ENCODE measurements at regions not wholly inside any gene's neighbourhood (a gene's known extent, or its start where the extent isn't known, plus 50 kb on each side); places are given as distances from the start of the nearest gene placed in this dataset.

DNA sequence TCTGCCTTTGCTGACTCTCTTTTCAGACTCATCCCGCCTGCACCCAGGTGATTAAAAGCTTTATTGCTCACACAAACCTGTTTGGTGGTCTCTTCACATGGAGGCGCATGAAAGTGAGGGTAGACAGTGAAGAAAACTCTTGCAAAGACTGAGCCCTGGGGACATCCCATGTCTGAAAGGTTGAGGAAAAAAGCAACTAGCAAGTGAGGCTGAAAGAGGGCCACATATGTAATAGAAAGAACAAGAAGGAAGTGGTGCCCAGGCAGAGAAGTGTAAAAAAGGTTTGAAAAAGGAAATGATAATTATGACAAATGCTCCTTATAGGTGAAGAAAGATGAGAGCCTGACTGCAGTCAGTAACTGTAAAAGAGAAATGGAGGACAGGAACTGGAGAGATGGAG lies 115.9 kb upstream of the NEK7 start:
- Histone ChIP-seq H3K9me3 (no peaks in the 10 kb centered on the region), H3K4me3 (no peak overlapping the region), H3K4me1 (no peaks in the 10 kb centered on the region), H3K27ac (no peak overlapping the region), H3K36me3 (no peaks in the 10 kb centered on the region), H3K27me3 (no peaks in the 10 kb centered on the region), H3K9ac (ENCODE audit: low read depth in 2 of 2, low read length in 2 of 2) (no peak overlapping the region)
- TF ChIP-seq, protein P1, sequence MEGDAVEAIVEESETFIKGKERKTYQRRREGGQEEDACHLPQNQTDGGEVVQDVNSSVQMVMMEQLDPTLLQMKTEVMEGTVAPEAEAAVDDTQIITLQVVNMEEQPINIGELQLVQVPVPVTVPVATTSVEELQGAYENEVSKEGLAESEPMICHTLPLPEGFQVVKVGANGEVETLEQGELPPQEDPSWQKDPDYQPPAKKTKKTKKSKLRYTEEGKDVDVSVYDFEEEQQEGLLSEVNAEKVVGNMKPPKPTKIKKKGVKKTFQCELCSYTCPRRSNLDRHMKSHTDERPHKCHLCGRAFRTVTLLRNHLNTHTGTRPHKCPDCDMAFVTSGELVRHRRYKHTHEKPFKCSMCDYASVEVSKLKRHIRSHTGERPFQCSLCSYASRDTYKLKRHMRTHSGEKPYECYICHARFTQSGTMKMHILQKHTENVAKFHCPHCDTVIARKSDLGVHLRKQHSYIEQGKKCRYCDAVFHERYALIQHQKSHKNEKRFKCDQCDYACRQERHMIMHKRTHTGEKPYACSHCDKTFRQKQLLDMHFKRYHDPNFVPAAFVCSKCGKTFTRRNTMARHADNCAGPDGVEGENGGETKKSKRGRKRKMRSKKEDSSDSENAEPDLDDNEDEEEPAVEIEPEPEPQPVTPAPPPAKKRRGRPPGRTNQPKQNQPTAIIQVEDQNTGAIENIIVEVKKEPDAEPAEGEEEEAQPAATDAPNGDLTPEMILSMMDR (IDR thresholded peaks at IDR 0.05): no peak
- intact Hi-C loops (cut with DNase I): no loop called here
- no peak for DNase-seq

GRCh38 chr1:198042168-198042567 lies 114.6 kb upstream of the NEK7 start:
- intact Hi-C loops (cut with DNase I): no loop called here
- Histone ChIP-seq H3K9ac (ENCODE audit: low read depth in 2 of 2, low read length in 2 of 2) (no peak overlapping the region), H3K4me3 (no peak overlapping the region), H3K27ac (no peak overlapping the region), H3K4me1 (no peaks in the 10 kb centered on the region), H3K27me3 (no peaks in the 10 kb centered on the region), H3K36me3 (no peaks in the 10 kb centered on the region), H3K9me3 (no peaks in the 10 kb centered on the region)
- TF ChIP-seq, protein P1 (IDR thresholded peaks at IDR 0.05): no peak
- DNase-seq: no peak

DNA sequence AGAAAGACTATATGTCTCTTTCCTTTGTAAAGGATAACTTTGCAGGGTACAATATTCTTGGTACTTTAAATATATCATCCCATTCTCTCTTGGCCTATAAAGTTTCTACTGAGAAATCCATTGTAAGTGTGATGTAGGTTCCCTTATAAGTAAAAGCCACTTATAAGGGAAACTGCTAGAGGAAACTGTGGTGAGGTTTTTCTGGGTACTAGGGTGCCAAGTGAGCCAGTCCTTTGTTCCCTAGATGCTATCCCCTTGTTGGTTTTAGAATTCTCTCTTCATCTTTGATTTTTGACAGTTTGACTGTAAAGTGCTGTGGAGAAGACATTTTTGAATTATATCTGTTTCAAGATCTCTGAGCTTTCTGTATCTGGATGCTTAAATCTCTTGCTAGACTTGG lies 108.9 kb upstream of the NEK7 start:
- Histone ChIP-seq H3K27ac (no peak overlapping the region), H3K4me1 (no peaks in the 10 kb centered on the region), H3K9ac (ENCODE audit: low read depth in 2 of 2, low read length in 2 of 2) (no peak overlapping the region), H3K36me3 (no peaks in the 10 kb centered on the region), H3K9me3 (no peaks in the 10 kb centered on the region), H3K27me3 (no peaks in the 10 kb centered on the region), H3K4me3 (no peak overlapping the region)
- no peak for DNase-seq
- intact Hi-C loops (cut with DNase I): no loop called here
- TF ChIP-seq, protein P1 (IDR thresholded peaks at IDR 0.05): no peak

DNA sequence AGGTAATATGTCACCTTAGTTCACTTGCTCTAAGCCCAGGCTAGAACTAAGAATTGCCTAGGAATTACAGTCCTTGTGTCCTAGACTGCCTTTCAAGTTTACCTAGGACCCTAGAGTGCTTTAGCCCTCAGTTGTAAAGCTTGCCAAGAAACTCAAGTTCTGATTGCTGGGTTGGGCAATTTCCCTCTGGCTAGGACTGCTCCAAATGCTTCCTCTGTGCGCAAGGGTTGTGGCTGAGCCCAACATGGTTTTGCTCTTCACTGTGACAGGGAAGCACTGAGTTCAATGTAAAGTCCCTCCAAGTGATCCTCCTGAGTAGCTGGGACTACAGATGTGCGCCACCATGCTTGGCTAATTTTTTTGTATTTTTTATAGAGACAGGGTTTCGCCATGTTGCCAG lies 102.3 kb upstream of the NEK7 start:
- intact Hi-C loops (cut with DNase I): no loop called here
- no peaks in the 10 kb centered on the region for H3K4me1 ChIP-seq

GRCh38 chr1:198056255-198056654 lies 100.5 kb upstream of the NEK7 start:
- Histone ChIP-seq H3K27me3 (no peaks in the 10 kb centered on the region), H3K9me3 (no peaks in the 10 kb centered on the region), H3K4me3 (no peak overlapping the region), H3K27ac (no peak overlapping the region), H3K36me3 (no peaks in the 10 kb centered on the region), H3K9ac (ENCODE audit: low read depth in 2 of 2, low read length in 2 of 2) (no peak overlapping the region), H3K4me1 (no peaks in the 10 kb centered on the region)
- TF ChIP-seq, protein P1 (IDR thresholded peaks at IDR 0.05): no peak
- DNase-seq: no peak
- intact Hi-C loops (cut with DNase I): no loop called here

More for the DNA sequence above, 102.3 kb upstream of the NEK7 start:
- no peak overlapping the region for H3K27ac ChIP-seq
- no peaks in the 10 kb centered on the region for H3K27me3 ChIP-seq
- H3K9me3 ChIP-seq: no peaks in the 10 kb centered on the region
- no peaks in the 10 kb centered on the region for H3K36me3 ChIP-seq
- no peak for DNase-seq
- H3K9ac ChIP-seq (ENCODE audit: low read depth in 2 of 2, low read length in 2 of 2): no peak overlapping the region
- H3K4me3 ChIP-seq: no peak overlapping the region
- TF ChIP-seq, protein P1 (IDR thresholded peaks at IDR 0.05): no peak

- TF ChIP-seq, protein P1 (IDR thresholded peaks at IDR 0.05): no peak
- Histone ChIP-seq H3K27ac (no peak overlapping the region), H3K9me3 (no peaks in the 10 kb centered on the region), H3K36me3 (no peaks in the 10 kb centered on the region), H3K27me3 (no peaks in the 10 kb centered on the region), H3K4me1 (no peaks in the 10 kb centered on the region), H3K9ac (ENCODE audit: low read depth in 2 of 2, low read length in 2 of 2) (no peak overlapping the region), H3K4me3 (no peak overlapping the region)
- no peak for DNase-seq
- intact Hi-C loops (cut with DNase I): no loop called here
These were observed 92.6 kb upstream of the NEK7 start for GRCh38 chr1:198064181-198064580.

Measured in colonic mucosa (tissue), 4 donors.